ENCODE measurements at regions not wholly inside any gene's neighbourhood (a gene's known extent, or its start where the extent isn't known, plus 50 kb on each side); places are given as distances from the start of the nearest gene placed in this dataset.

GRCh38 chr2:81987370-81987769 is 1682.8 kb upstream of the LRRTM1 start:
- WGBS, 4 donors: 81 to 86% (median 83%) methylated on average over 5 of the region's 5 CpGs
- Histone ChIP-seq H3K4me3 (no peak overlapping the region), H3K9me3 (peaks cover 0 to 11% (median 0%) of the 10 kb centered on the region in 12 donors), H3K27ac (no peak overlapping the region), H3K4me1 (no peaks in the 10 kb centered on the region), H3K27me3 (no peaks in the 10 kb centered on the region), H3K36me3 (no peaks in the 10 kb centered on the region)
- TF ChIP-seq CTCF (IDR thresholded peaks at IDR 0.05) (no peak), POLR2A (IDR thresholded peaks at IDR 0.05) (no peak)
- ATAC-seq: no peak
- intact Hi-C loops (cut with DNase I): no loop called here
- DNase-seq: no peak

- 93 to 95% (median 94%) methylated on average over 20 to 33 of the region's 33 CpGs for WGBS, 4 donors
- DNase-seq (no peak), ATAC-seq (peak in 1 of 4 donors; percentile 20)
- Histone ChIP-seq H3K27me3 (no peaks in the 10 kb centered on the region), H3K9me3 (peaks cover 0 to 11% (median 0%) of the 10 kb centered on the region in 12 donors), H3K4me3 (no peak overlapping the region), H3K4me1 (no peaks in the 10 kb centered on the region), H3K27ac (no peak overlapping the region), H3K36me3 (no peaks in the 10 kb centered on the region)
- no peak for TF ChIP-seq POLR2A (IDR thresholded peaks at IDR 0.05)
- intact Hi-C loops (cut with DNase I): no loop called here
These were observed 1680.6 kb upstream of the LRRTM1 start for GRCh38 chr2:81984969-81985637.

GRCh38 chr2:81981585-81981984 is 1677.0 kb upstream of the LRRTM1 start:
- DNase-seq: no peak
- Histone ChIP-seq H3K27ac (no peak overlapping the region), H3K27me3 (no peaks in the 10 kb centered on the region), H3K4me3 (no peak overlapping the region), H3K4me1 (no peaks in the 10 kb centered on the region), H3K9me3 (peaks cover 0 to 11% (median 0%) of the 10 kb centered on the region in 12 donors), H3K36me3 (no peaks in the 10 kb centered on the region)
- no peak for ATAC-seq
- intact Hi-C loops (cut with DNase I): no loop called here
- no peak for TF ChIP-seq POLR2A (IDR thresholded peaks at IDR 0.05)
- TF ChIP-seq CTCF (IDR thresholded peaks at IDR 0.05): no peak
- WGBS, 4 donors: 73 to 77% (median 75%) methylated on average over 3 of the region's 3 CpGs

- H3K4me3 ChIP-seq: no peak overlapping the region
- H3K9me3 ChIP-seq: no peaks in the 10 kb centered on the region
- H3K27ac ChIP-seq: no peak overlapping the region
- ATAC-seq (no peak), DNase-seq (no peak)
- WGBS, 4 donors: 63 to 66% (median 64%) methylated on average over 3 of the region's 3 CpGs
- H3K4me1 ChIP-seq: no peaks in the 10 kb centered on the region
- no peaks in the 10 kb centered on the region for H3K36me3 ChIP-seq
- peaks cover 0 to 3% (median 0%) of the 10 kb centered on the region in 9 donors for H3K27me3 ChIP-seq
- intact Hi-C loops (cut with DNase I): no loop called here
- TF ChIP-seq CTCF (IDR thresholded peaks at IDR 0.05) (no peak), POLR2A (IDR thresholded peaks at IDR 0.05) (no peak)
These were observed 1674.5 kb upstream of the LRRTM1 start for GRCh38 chr2:81979086-81979485.

GRCh38 chr2:81976998-81977397 is 1672.4 kb upstream of the LRRTM1 start:
- Histone ChIP-seq H3K27me3 (peaks cover 0 to 3% (median 0%) of the 10 kb centered on the region in 9 donors), H3K36me3 (no peaks in the 10 kb centered on the region), H3K4me3 (no peak overlapping the region), H3K4me1 (no peaks in the 10 kb centered on the region), H3K9me3 (peaks cover 0 to 4% (median 0%) of the 10 kb centered on the region in 12 donors), H3K27ac (no peak overlapping the region)
- WGBS, 4 donors: 47 to 71% (median 59%) methylated on average over 1 of the region's 1 CpG
- no peak for TF ChIP-seq CTCF (IDR thresholded peaks at IDR 0.05)
- TF ChIP-seq POLR2A (IDR thresholded peaks at IDR 0.05): no peak
- DNase-seq: no peak
- intact Hi-C loops (cut with DNase I): no loop called here
- ATAC-seq: no peak

Measured in heart left ventricle (tissue), 16 donors.